Sigmoid colon (tissue), 4 donors: ENCODE measurements at regions not wholly inside any gene's neighbourhood (a gene's known extent, or its start where the extent isn't known, plus 50 kb on each side); places are given as distances from the start of the nearest gene placed in this dataset.

Source experiments
- POLR2AphosphoS5 ChIP-seq, 4 donors: sonication (generic); formaldehyde crosslinking; IDR thresholded peaks; one replicate each; pipeline ENCODE4 v1.6.1; 2017; ENCODE audit warnings: antibody characterized with exemption in 4 of 4
- TF ChIP-seq, protein P1 (sequence below), 4 experiments: fragments of 450-650 bp in 3 of 4; fragments of 200-600 bp in 1 of 4; IDR thresholded peaks; one replicate each; pipeline ENCODE4 v1.5.1; 2016 to 2019; ENCODE audit warnings: antibody characterized with exemption in 4 of 4, mild to moderate bottlenecking in 3 of 4, moderate library complexity in 2 of 4

GRCh38 chr2:120822933-120823332 lies 87.3 kb downstream of the GLI2 start:
- TF ChIP-seq, protein P1, sequence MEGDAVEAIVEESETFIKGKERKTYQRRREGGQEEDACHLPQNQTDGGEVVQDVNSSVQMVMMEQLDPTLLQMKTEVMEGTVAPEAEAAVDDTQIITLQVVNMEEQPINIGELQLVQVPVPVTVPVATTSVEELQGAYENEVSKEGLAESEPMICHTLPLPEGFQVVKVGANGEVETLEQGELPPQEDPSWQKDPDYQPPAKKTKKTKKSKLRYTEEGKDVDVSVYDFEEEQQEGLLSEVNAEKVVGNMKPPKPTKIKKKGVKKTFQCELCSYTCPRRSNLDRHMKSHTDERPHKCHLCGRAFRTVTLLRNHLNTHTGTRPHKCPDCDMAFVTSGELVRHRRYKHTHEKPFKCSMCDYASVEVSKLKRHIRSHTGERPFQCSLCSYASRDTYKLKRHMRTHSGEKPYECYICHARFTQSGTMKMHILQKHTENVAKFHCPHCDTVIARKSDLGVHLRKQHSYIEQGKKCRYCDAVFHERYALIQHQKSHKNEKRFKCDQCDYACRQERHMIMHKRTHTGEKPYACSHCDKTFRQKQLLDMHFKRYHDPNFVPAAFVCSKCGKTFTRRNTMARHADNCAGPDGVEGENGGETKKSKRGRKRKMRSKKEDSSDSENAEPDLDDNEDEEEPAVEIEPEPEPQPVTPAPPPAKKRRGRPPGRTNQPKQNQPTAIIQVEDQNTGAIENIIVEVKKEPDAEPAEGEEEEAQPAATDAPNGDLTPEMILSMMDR (IDR thresholded peaks at IDR 0.05), result no peak
- TF ChIP-seq POLR2AphosphoS5 (IDR thresholded peaks at IDR 0.05), result no peak
